GM06990 (cell line): ENCODE measurements at regions not wholly inside any gene's neighbourhood (a gene's known extent, or its start where the extent isn't known, plus 50 kb on each side); places are given as distances from the start of the nearest gene placed in this dataset.

Source experiments
- DNase-seq: peaks from one replicate; pipeline ENCODE4 v3.0.0-alpha.2; 2011; ENCODE audit not compliant: insufficient read length; ENCODE audit errors: extremely low read depth
- H3K27me3 ChIP-seq: replicated peaks from 2 replicates; pipeline ENCODE4 v1.6.0; 2011; ENCODE audit warnings: low read length; ENCODE audit not compliant: control insufficient read depth, insufficient read depth
- H3K36me3 ChIP-seq: 2 replicates; pipeline ENCODE4 v1.5.1; 2011; ENCODE audit warnings: low read length; ENCODE audit not compliant: control insufficient read depth, insufficient read depth
- H3K4me3 ChIP-seq: replicated peaks from 2 replicates; pipeline ENCODE4 v1.5.1; 2011; ENCODE audit warnings: low read depth, mild to moderate bottlenecking, control low read depth, low read length
- CTCF ChIP-seq: IDR thresholded peaks from 2 replicates; pipeline ENCODE4 v1.5.1; 2011; ENCODE audit warnings: low read length, control low read depth, mild to moderate bottlenecking, inconsistent platforms; ENCODE audit not compliant: insufficient read depth, poor library complexity, severe bottlenecking

DNA sequence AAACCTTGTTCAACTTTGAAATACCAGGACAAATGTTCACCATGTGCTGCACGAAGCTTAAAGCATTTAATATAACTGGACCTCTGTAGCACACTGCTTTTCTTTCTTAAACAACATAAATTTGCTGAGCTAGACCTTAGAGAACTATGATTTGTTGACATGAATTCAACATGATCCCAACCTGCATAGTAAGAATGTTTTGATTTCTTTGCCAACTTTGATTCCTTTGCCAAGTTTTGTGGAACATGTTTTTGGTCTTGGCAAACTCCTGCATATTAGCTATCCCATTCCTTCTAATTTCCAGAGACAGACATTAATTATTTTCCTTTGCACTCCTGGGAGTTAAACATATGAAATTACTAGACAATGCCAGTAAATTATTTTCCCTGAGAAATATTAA lies 197.2 kb upstream of the RBMS3 start:
- no peak for TF ChIP-seq CTCF
- DNase-seq = no peak
- H3K4me3 ChIP-seq = no peak overlapping the region
- no peaks in the 10 kb centered on the region for H3K36me3 ChIP-seq
- H3K27me3 ChIP-seq = no peaks in the 10 kb centered on the region

- H3K27me3 ChIP-seq = no peaks in the 10 kb centered on the region
- no peak for DNase-seq
- no peak for TF ChIP-seq CTCF
- no peak overlapping the region for H3K4me3 ChIP-seq
- no peaks in the 10 kb centered on the region for H3K36me3 ChIP-seq
These were observed 192.3 kb upstream of the RBMS3 start for GRCh38 chr3:29088579-29088978.

DNA sequence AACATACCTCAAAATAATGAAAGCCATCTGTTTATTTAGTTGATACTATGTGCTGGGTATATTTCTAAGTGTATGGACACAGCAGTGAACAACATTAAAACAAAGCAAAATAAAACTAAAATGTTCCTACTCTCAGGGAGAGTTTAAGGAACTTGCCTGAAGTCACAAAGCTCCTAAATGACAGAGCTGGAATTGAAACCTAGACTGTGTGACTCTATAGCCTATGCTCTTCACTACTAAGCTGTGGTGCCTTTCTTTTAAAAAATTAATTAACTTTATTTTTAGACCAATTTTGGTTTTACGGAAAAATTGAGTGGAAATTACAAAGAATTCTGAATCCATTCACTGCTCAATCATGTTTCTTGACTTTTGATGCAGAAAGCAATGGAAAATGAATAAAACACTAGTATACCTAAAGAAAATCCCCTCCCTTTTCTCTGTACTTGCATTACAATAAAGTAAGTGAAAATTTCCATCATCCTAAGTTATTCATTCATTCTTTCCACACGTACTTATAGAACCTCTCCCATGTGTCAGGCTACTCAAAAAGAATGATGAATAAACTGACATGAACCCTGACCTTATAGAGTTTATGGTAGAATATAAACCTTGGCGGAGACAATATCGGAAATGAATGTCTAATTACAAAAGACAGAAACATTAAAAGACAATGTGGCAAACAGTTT lies 189.8 kb upstream of the RBMS3 start:
- no peak for DNase-seq

GRCh38 chr3:29091599-29092189 lies 189.2 kb upstream of the RBMS3 start:
- no peaks in the 10 kb centered on the region for H3K27me3 ChIP-seq
- no peak for DNase-seq
- no peaks in the 10 kb centered on the region for H3K36me3 ChIP-seq
- H3K4me3 ChIP-seq = no peak overlapping the region
- TF ChIP-seq CTCF = no peak

More for the DNA sequence above, 189.8 kb upstream of the RBMS3 start:
- Histone ChIP-seq H3K36me3 (no peaks in the 10 kb centered on the region), H3K27me3 (no peaks in the 10 kb centered on the region), H3K4me3 (no peak overlapping the region)
- TF ChIP-seq CTCF = no peak

DNA sequence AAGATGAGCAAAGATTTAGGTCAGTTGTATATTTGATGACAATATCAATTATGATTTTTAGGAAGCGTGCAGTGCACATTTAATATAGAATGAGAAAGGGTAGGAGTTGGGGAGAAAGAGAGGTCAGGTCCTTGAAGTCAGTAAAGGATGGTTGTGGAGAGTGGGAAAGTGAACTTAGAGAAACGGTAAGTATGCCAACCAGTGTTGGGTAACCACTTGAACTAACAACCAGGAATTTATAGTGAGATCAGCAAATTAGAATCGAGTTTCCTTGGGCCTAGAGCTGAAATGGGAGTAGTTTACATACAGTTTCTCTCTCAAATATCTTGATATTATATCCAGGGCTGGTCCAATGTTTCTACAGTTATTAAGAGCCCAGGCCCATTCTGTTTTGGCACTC lies 188.5 kb upstream of the RBMS3 start:
- H3K27me3 ChIP-seq = no peaks in the 10 kb centered on the region
- TF ChIP-seq CTCF = no peak
- H3K4me3 ChIP-seq = no peak overlapping the region
- no peak for DNase-seq
- H3K36me3 ChIP-seq = no peaks in the 10 kb centered on the region
